PFSK-1 (cell line): ENCODE measurements at regions not wholly inside any gene's neighbourhood (a gene's known extent, or its start where the extent isn't known, plus 50 kb on each side); places are given as distances from the start of the nearest gene placed in this dataset.

ENCODE experiments used
- POLR2AphosphoS5 ChIP-seq: IDR thresholded peaks from 2 replicates; pipeline ENCODE4 v1.6.1; 2012; ENCODE audit warnings: low read depth, mild to moderate bottlenecking, control low read depth, low read length, moderate library complexity
- TAF1 ChIP-seq: IDR thresholded peaks from 2 replicates; pipeline ENCODE4 v1.6.1; 2012; ENCODE audit warnings: low read length, control low read depth, borderline replicate concordance; ENCODE audit not compliant: insufficient read depth
- TF ChIP-seq, protein P1 (sequence below), 2 experiments: IDR thresholded peaks; 2 replicates each; pipeline versions ENCODE4 v1.6.1 to v1.8.0; 2011 to 2012; ENCODE audit warnings: low read depth in 2 of 2, low read length in 2 of 2, control low read depth in 1 of 2, inconsistent platforms in 1 of 2, mild to moderate bottlenecking in 1 of 2, moderate library complexity in 1 of 2; ENCODE audit not compliant: insufficient read depth in 1 of 2

DNA sequence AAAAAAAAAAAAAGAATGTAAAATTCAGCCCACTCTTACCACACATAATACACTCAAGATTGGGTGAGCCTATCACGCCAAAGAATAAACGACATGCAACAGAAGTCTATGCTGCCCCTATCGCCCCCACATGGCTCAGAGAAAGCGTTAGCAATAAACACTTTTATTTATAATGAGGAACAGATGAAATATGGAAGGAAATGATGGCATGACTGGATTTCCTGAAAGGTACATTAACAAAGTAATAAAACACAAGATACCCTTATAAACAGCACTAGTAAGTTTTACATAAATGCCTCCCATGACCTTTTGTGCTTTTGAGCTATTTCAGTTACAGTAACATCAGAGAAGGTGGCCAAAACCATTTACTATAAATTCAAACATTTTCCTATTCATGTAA, 71.4 kb upstream of the SCAF8 start:
- no peak for TF ChIP-seq POLR2AphosphoS5
- TF ChIP-seq, protein P1, sequence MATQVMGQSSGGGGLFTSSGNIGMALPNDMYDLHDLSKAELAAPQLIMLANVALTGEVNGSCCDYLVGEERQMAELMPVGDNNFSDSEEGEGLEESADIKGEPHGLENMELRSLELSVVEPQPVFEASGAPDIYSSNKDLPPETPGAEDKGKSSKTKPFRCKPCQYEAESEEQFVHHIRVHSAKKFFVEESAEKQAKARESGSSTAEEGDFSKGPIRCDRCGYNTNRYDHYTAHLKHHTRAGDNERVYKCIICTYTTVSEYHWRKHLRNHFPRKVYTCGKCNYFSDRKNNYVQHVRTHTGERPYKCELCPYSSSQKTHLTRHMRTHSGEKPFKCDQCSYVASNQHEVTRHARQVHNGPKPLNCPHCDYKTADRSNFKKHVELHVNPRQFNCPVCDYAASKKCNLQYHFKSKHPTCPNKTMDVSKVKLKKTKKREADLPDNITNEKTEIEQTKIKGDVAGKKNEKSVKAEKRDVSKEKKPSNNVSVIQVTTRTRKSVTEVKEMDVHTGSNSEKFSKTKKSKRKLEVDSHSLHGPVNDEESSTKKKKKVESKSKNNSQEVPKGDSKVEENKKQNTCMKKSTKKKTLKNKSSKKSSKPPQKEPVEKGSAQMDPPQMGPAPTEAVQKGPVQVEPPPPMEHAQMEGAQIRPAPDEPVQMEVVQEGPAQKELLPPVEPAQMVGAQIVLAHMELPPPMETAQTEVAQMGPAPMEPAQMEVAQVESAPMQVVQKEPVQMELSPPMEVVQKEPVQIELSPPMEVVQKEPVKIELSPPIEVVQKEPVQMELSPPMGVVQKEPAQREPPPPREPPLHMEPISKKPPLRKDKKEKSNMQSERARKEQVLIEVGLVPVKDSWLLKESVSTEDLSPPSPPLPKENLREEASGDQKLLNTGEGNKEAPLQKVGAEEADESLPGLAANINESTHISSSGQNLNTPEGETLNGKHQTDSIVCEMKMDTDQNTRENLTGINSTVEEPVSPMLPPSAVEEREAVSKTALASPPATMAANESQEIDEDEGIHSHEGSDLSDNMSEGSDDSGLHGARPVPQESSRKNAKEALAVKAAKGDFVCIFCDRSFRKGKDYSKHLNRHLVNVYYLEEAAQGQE (IDR thresholded peaks at IDR 0.05; ENCODE audit: insufficient read depth in 1 of 2, low read depth in 2 of 2, low read length in 2 of 2) = no peak
- TF ChIP-seq TAF1 = no peak
